Calu3 (cell line): ENCODE measurements at regions not wholly inside any gene's neighbourhood (a gene's known extent, or its start where the extent isn't known, plus 50 kb on each side); places are given as distances from the start of the nearest gene placed in this dataset.

ENCODE experiments used
- BruUV-seq: library from RNA; stranded (reverse); fragments of 400-500 nt; replicated peaks from 2 replicates; lab custom pipeline; 2021; lab: Mats Ljungman, UMichigan
- CTCF ChIA-PET: fragments of 300-600 bp; sonication (Branson Sonifier 250); formaldehyde crosslinking; loops from one replicate; lab custom pipeline; 2022; ENCODE audit warnings: antibody characterized with exemption; lab: Charles Lee
- DNase-seq: peaks from one replicate; pipeline ENCODE4 v3.0.0; 2022
- H3K27ac Mint-ChIP-seq: one replicate; pipeline ENCODE4 v1.8.0; 2022; ENCODE audit warnings: mixed read lengths; ENCODE audit not compliant: unreplicated experiment
- H3K27me3 Mint-ChIP-seq: one replicate; pipeline ENCODE4 v1.8.0; 2022; ENCODE audit warnings: mixed read lengths; ENCODE audit not compliant: unreplicated experiment
- H3K36me3 Mint-ChIP-seq: one replicate; pipeline ENCODE4 v1.8.0; 2022; ENCODE audit warnings: mild to moderate bottlenecking, moderate library complexity, mixed read lengths; ENCODE audit not compliant: insufficient read depth, unreplicated experiment
- H3K4me1 Mint-ChIP-seq: one replicate; pipeline ENCODE4 v1.8.0; 2022; ENCODE audit warnings: mild to moderate bottlenecking, low read depth, mixed read lengths; ENCODE audit not compliant: unreplicated experiment
- H3K4me3 Mint-ChIP-seq: one replicate; pipeline ENCODE4 v1.8.0; 2022; ENCODE audit warnings: mild to moderate bottlenecking, low read depth, moderate library complexity, mixed read lengths; ENCODE audit not compliant: unreplicated experiment
- H3K9me3 Mint-ChIP-seq: one replicate; pipeline ENCODE4 v1.8.0; 2022; ENCODE audit warnings: low read depth, mixed read lengths; ENCODE audit not compliant: unreplicated experiment
- CTCF ChIP-seq: fragments of 200-600 bp; IDR thresholded peaks from one replicate; pipeline ENCODE4 v1.8.0; 2022; ENCODE audit warnings: antibody characterized with exemption; ENCODE audit not compliant: unreplicated experiment
- intact Hi-C: fragments of 100-400 bp; cut with micrococcal nuclease; formaldehyde crosslinking; loops from one replicate; pipeline ENCODE4 v1.10.0; 2022; ENCODE audit not compliant: unreplicated experiment

GRCh38 chr2:193331676-193332075, 1136.9 kb upstream of the TMEFF2 start:
- no peak for TF ChIP-seq CTCF
- H3K4me1 Mint-ChIP-seq = no peaks in the 10 kb centered on the region
- no peaks in the 10 kb centered on the region for H3K9me3 Mint-ChIP-seq
- H3K27ac Mint-ChIP-seq = no peak overlapping the region
- no TSS peak for BruUV-seq
- no peak overlapping the region for H3K4me3 Mint-ChIP-seq
- no peaks in the 10 kb centered on the region for H3K27me3 Mint-ChIP-seq
- DNase-seq = no peak
- H3K36me3 Mint-ChIP-seq = no peaks in the 10 kb centered on the region
- intact Hi-C loops = no loop called here
- CTCF ChIA-PET = no interaction called here

- CTCF ChIA-PET = no interaction called here
- H3K9me3 Mint-ChIP-seq = peaks cover 3% of the 10 kb centered on the region
- no peaks in the 10 kb centered on the region for H3K36me3 Mint-ChIP-seq
- no peaks in the 10 kb centered on the region for H3K4me1 Mint-ChIP-seq
- intact Hi-C loops = no loop called here
- no peak for DNase-seq
- H3K27ac Mint-ChIP-seq = no peak overlapping the region
- no peak for TF ChIP-seq CTCF
- H3K4me3 Mint-ChIP-seq = no peak overlapping the region
- H3K27me3 Mint-ChIP-seq = no peaks in the 10 kb centered on the region
- no TSS peak for BruUV-seq
Measured at GRCh38 chr2:193326296-193326695, 1131.6 kb upstream of the TMEFF2 start.

- no peaks in the 10 kb centered on the region for H3K36me3 Mint-ChIP-seq
- TF ChIP-seq CTCF = no peak
- CTCF ChIA-PET = interaction anchor here (1.1 kb wide), 1 partner anchor 11 kb away, joined by 3 read pairs; no protein-coding TSS in a partner anchor
- H3K27ac Mint-ChIP-seq = no peak overlapping the region
- no peaks in the 10 kb centered on the region for H3K4me1 Mint-ChIP-seq
- no TSS peak for BruUV-seq
- intact Hi-C loops = no loop called here
- no peak for DNase-seq
- no peak overlapping the region for H3K4me3 Mint-ChIP-seq
- no peaks in the 10 kb centered on the region for H3K9me3 Mint-ChIP-seq
- no peaks in the 10 kb centered on the region for H3K27me3 Mint-ChIP-seq
Measured at GRCh38 chr2:193315428-193316091, 1120.8 kb upstream of the TMEFF2 start.

GRCh38 chr2:193303464-193303863, 1108.7 kb upstream of the TMEFF2 start:
- Mint-ChIP-seq H3K4me1 (no peaks in the 10 kb centered on the region), H3K4me3 (no peak overlapping the region), H3K9me3 (no peaks in the 10 kb centered on the region), H3K36me3 (no peaks in the 10 kb centered on the region), H3K27me3 (no peaks in the 10 kb centered on the region), H3K27ac (no peak overlapping the region)
- TF ChIP-seq CTCF = no peak
- CTCF ChIA-PET = no interaction called here
- intact Hi-C loops = no loop called here
- BruUV-seq = no TSS peak
- no peak for DNase-seq
